Neural cell (in vitro differentiated cells): ENCODE measurements at regions not wholly inside any gene's neighbourhood (a gene's known extent, or its start where the extent isn't known, plus 50 kb on each side); places are given as distances from the start of the nearest gene placed in this dataset.

Source experiments
- EP300 ChIP-seq: fragments of 450-650 bp; conservative IDR thresholded peaks from 2 replicates; pipeline ENCODE4 v1.6.1; 2014; ENCODE audit warnings: antibody characterized with exemption, mild to moderate bottlenecking, moderate library complexity; ENCODE audit not compliant: poor library complexity, severe bottlenecking
- TF ChIP-seq, protein P1 (sequence below): fragments of 450-650 bp; IDR thresholded peaks from 2 replicates; pipeline ENCODE4 v1.5.1; 2014; ENCODE audit warnings: antibody characterized with exemption, mild to moderate bottlenecking, moderate library complexity; ENCODE audit not compliant: poor library complexity, severe bottlenecking

DNA sequence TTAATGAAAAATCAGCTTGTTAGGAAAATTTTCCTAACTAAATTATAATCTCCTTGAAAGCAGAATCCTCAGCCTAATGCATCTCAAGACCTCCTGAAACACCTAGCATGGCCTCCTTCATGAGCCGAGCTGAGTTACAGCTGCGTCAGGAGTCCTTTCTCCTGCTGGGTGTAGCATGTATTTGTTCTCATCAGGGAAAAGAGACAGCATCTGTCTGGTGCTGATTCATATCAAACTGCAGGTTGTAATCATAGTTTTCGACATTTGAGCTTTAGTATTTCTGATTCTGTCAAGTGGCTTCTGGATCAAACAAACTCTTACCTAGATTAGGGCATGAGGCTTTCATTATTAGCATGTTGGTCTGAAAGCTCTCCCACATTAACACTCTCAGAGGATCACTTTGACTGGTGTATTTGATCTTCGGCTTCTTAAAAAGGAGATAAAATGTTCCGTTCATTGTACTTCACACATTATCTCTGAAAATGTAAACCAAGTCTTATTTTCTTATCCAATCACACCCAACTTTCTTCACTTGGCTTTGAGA is 140.1 kb upstream of the FRG1 start:
- TF ChIP-seq, protein P1, sequence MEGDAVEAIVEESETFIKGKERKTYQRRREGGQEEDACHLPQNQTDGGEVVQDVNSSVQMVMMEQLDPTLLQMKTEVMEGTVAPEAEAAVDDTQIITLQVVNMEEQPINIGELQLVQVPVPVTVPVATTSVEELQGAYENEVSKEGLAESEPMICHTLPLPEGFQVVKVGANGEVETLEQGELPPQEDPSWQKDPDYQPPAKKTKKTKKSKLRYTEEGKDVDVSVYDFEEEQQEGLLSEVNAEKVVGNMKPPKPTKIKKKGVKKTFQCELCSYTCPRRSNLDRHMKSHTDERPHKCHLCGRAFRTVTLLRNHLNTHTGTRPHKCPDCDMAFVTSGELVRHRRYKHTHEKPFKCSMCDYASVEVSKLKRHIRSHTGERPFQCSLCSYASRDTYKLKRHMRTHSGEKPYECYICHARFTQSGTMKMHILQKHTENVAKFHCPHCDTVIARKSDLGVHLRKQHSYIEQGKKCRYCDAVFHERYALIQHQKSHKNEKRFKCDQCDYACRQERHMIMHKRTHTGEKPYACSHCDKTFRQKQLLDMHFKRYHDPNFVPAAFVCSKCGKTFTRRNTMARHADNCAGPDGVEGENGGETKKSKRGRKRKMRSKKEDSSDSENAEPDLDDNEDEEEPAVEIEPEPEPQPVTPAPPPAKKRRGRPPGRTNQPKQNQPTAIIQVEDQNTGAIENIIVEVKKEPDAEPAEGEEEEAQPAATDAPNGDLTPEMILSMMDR = no peak
- TF ChIP-seq EP300 = no peak
